Liver (tissue), 8 donors: ENCODE measurements at regions not wholly inside any gene's neighbourhood (a gene's known extent, or its start where the extent isn't known, plus 50 kb on each side); places are given as distances from the start of the nearest gene placed in this dataset.

Experiments used
- DNase-seq: peaks from one replicate; pipeline ENCODE4 v3.0.0-alpha.2; 2017; ENCODE audit warnings: low spot score
- H3K27ac ChIP-seq, 2 donors: one replicate each; pipeline ENCODE4 v1.7.0; 2013; ENCODE audit warnings: inconsistent platforms in 2 of 2, low read length in 2 of 2, control low read depth in 1 of 2, low read depth in 1 of 2, mild to moderate bottlenecking in 1 of 2
- H3K27me3 ChIP-seq, 4 donors: one replicate each; pipeline versions ENCODE4 v1.6.1 to v1.7.0; 2013; ENCODE audit warnings: low read length in 3 of 4, inconsistent platforms in 1 of 4, mild to moderate bottlenecking in 1 of 4, moderate library complexity in 1 of 4; ENCODE audit not compliant: control insufficient read depth in 4 of 4, insufficient read depth in 4 of 4
- H3K36me3 ChIP-seq, 4 donors: one replicate each; pipeline versions ENCODE4 v1.6.1 to v1.7.0; 2013; ENCODE audit warnings: low read length in 3 of 4, mild to moderate bottlenecking in 3 of 4, low read depth in 1 of 4, moderate library complexity in 1 of 4; ENCODE audit not compliant: control insufficient read depth in 4 of 4, insufficient read depth in 3 of 4
- H3K4me1 ChIP-seq, 4 donors: one replicate each; pipeline versions ENCODE4 v1.6.1 to v1.7.0; 2013; ENCODE audit warnings: low read length in 3 of 4, mild to moderate bottlenecking in 3 of 4, moderate library complexity in 1 of 4; ENCODE audit not compliant: control insufficient read depth in 4 of 4, insufficient read depth in 4 of 4
- H3K4me3 ChIP-seq, 3 donors: one replicate each; pipeline versions ENCODE4 v1.6.1 to v1.7.0; 2013; ENCODE audit warnings: low read length in 3 of 3, control low read depth in 1 of 3, low read depth in 1 of 3, mild to moderate bottlenecking in 1 of 3
- H3K9ac ChIP-seq, 2 donors: one replicate each; pipeline ENCODE4 v1.7.0; 2013; ENCODE audit warnings: low read length in 2 of 2, mild to moderate bottlenecking in 2 of 2, moderate library complexity in 2 of 2, control low read depth in 1 of 2, low read depth in 1 of 2
- H3K9me3 ChIP-seq, 4 donors: one replicate each; pipeline versions ENCODE4 v1.6.1 to v1.7.0; 2013; ENCODE audit warnings: low read length in 3 of 4; ENCODE audit not compliant: control insufficient read depth in 4 of 4
- CTCF ChIP-seq: fragments of 150-350 bp; IDR thresholded peaks from 2 replicates; pipeline ENCODE4 v1.5.1; 2017; ENCODE audit warnings: improper control_type of control experiment, low read depth, low read length; ENCODE audit not compliant: missing input control
- EGR1 ChIP-seq, 2 donors: IDR thresholded peaks; 2 replicates each; pipeline ENCODE4 v1.6.1; 2016 to 2018; ENCODE audit warnings: antibody characterized with exemption in 2 of 2, low read depth in 2 of 2
- FOXA2 ChIP-seq: IDR thresholded peaks from 2 replicates; pipeline ENCODE4 v1.6.1; 2016; ENCODE audit warnings: antibody characterized with exemption
- GABPA ChIP-seq, 2 donors: IDR thresholded peaks in 1 of 2; conservative IDR thresholded peaks in 1 of 2; 2 replicates each; pipeline ENCODE4 v1.6.1; 2016; ENCODE audit warnings: antibody characterized with exemption in 2 of 2, mild to moderate bottlenecking in 1 of 2, moderate library complexity in 1 of 2
- HNF4A ChIP-seq, 2 donors: conservative IDR thresholded peaks; 2 replicates each; pipeline ENCODE4 v1.6.1; 2016; ENCODE audit warnings: antibody characterized with exemption in 2 of 2, mild to moderate bottlenecking in 2 of 2
- HNF4G ChIP-seq: IDR thresholded peaks from 2 replicates; pipeline ENCODE4 v1.6.1; 2016; ENCODE audit warnings: antibody characterized with exemption
- JUND ChIP-seq, 2 donors: IDR thresholded peaks; 2 replicates each; pipeline ENCODE4 v1.6.1; 2016; ENCODE audit warnings: antibody characterized with exemption in 2 of 2
- MAX ChIP-seq: IDR thresholded peaks from 2 replicates; pipeline ENCODE4 v1.6.1; 2016; ENCODE audit warnings: antibody characterized with exemption
- NR2F2 ChIP-seq: IDR thresholded peaks from 2 replicates; pipeline ENCODE4 v1.6.1; 2016; ENCODE audit warnings: antibody characterized with exemption
- RAD21 ChIP-seq, 2 donors: IDR thresholded peaks; 2 replicates each; pipeline ENCODE4 v1.6.1; 2016; ENCODE audit warnings: antibody characterized with exemption in 2 of 2, mild to moderate bottlenecking in 2 of 2
- REST ChIP-seq: IDR thresholded peaks from 2 replicates; pipeline ENCODE4 v1.6.1; 2016; ENCODE audit warnings: antibody characterized with exemption, mild to moderate bottlenecking
- TAF1 ChIP-seq: conservative IDR thresholded peaks from 2 replicates; pipeline ENCODE4 v1.6.1; 2016; ENCODE audit warnings: antibody characterized with exemption, mild to moderate bottlenecking
- YY1 ChIP-seq: IDR thresholded peaks from 2 replicates; pipeline ENCODE4 v1.6.1; 2016; ENCODE audit warnings: antibody characterized with exemption, mild to moderate bottlenecking
- ZBTB33 ChIP-seq: IDR thresholded peaks from 2 replicates; pipeline ENCODE4 v1.6.1; 2016; ENCODE audit warnings: antibody characterized with exemption
- WGBS: extraction: QIAGEN DNeasy Blood & Tissue Kit; methylation state at CpG from one replicate; pipeline ENCODE4 v1.1.7; 2013; 5-methylcytosine and 5-hydroxymethylcytosine counted together
- donor health status: healthy.
- donor health status: healthy.
- donor health status: healthy.
- donor health status: healthy.
- donor health status: healthy.

- Histone ChIP-seq H3K27ac (no peak overlapping the region), H3K27me3 (no peaks in the 10 kb centered on the region), H3K36me3 (no peaks in the 10 kb centered on the region), H3K4me3 (no peak overlapping the region), H3K9ac (no peak overlapping the region), H3K9me3 (no peaks in the 10 kb centered on the region), H3K4me1 (no peaks in the 10 kb centered on the region)
- no peak for DNase-seq
- WGBS = 47% methylated on average over 4 of the region's 4 CpGs
- no peak for TF ChIP-seq NR2F2
Measured at GRCh38 chr13:84430446-84430845, 548.2 kb upstream of the SLITRK1 start.

GRCh38 chr13:84430015-84430414 lies 547.7 kb upstream of the SLITRK1 start:
- TF ChIP-seq TAF1 = no peak
- no peak for TF ChIP-seq HNF4A (conservative IDR thresholded peaks at IDR 0.05)
- no peak for TF ChIP-seq NR2F2
- no peak for TF ChIP-seq YY1
- no peak for TF ChIP-seq FOXA2
- no peak for TF ChIP-seq MAX
- TF ChIP-seq ZBTB33 = no peak
- no peak for TF ChIP-seq EGR1 (IDR thresholded peaks at IDR 0.05; ENCODE audit: low read depth in 2 of 2)
- no peak for TF ChIP-seq GABPA (IDR thresholded peaks at IDR 0.05 in 1 of 2, conservative IDR thresholded peaks at IDR 0.05 in 1 of 2)
- TF ChIP-seq HNF4G = no peak
- TF ChIP-seq RAD21 (IDR thresholded peaks at IDR 0.05) = no peak
- TF ChIP-seq JUND (IDR thresholded peaks at IDR 0.05) = no peak
- H3K9me3 ChIP-seq = no peaks in the 10 kb centered on the region
- no peaks in the 10 kb centered on the region for H3K4me1 ChIP-seq
- no peak overlapping the region for H3K27ac ChIP-seq
- no peak overlapping the region for H3K4me3 ChIP-seq
- no peak overlapping the region for H3K9ac ChIP-seq
- no peaks in the 10 kb centered on the region for H3K36me3 ChIP-seq
- no peak for DNase-seq
- WGBS = 41% methylated on average over 2 of the region's 2 CpGs
- H3K27me3 ChIP-seq = no peaks in the 10 kb centered on the region

- H3K9me3 ChIP-seq = no peaks in the 10 kb centered on the region
- no peaks in the 10 kb centered on the region for H3K36me3 ChIP-seq
- no peaks in the 10 kb centered on the region for H3K4me1 ChIP-seq
- WGBS = 52% methylated on average over 3 of the region's 3 CpGs
- no peak overlapping the region for H3K27ac ChIP-seq
- DNase-seq = no peak
- H3K9ac ChIP-seq = no peak overlapping the region
- H3K27me3 ChIP-seq = no peaks in the 10 kb centered on the region
- H3K4me3 ChIP-seq = no peak overlapping the region
- TF ChIP-seq ZBTB33 (no peak), CTCF (no peak), HNF4A (conservative IDR thresholded peaks at IDR 0.05) (no peak), NR2F2 (no peak), YY1 (no peak), HNF4G (no peak), GABPA (IDR thresholded peaks at IDR 0.05 in 1 of 2, conservative IDR thresholded peaks at IDR 0.05 in 1 of 2) (no peak), REST (no peak), JUND (IDR thresholded peaks at IDR 0.05) (no peak)
Measured at GRCh38 chr13:84418041-84418440, 535.8 kb upstream of the SLITRK1 start.
